ENCODE measurements at regions not wholly inside any gene's neighbourhood (a gene's known extent, or its start where the extent isn't known, plus 50 kb on each side); places are given as distances from the start of the nearest gene placed in this dataset.
"Not testable (repeated sequence)": the region's sequence is repeated elsewhere in the genome, so short reads cannot be mapped to it uniquely, and the experiment has no call there.

GRCh38 chr20:6295127-6295866 is 172.5 kb upstream of the FERMT1 start:
- DNase-seq = no peak

GRCh38 chr20:6287471-6287870 is 164.6 kb upstream of the FERMT1 start:
- DNase-seq = no peak

GRCh38 chr20:6282642-6283041 is 159.8 kb upstream of the FERMT1 start:
- no peak for DNase-seq

DNA sequence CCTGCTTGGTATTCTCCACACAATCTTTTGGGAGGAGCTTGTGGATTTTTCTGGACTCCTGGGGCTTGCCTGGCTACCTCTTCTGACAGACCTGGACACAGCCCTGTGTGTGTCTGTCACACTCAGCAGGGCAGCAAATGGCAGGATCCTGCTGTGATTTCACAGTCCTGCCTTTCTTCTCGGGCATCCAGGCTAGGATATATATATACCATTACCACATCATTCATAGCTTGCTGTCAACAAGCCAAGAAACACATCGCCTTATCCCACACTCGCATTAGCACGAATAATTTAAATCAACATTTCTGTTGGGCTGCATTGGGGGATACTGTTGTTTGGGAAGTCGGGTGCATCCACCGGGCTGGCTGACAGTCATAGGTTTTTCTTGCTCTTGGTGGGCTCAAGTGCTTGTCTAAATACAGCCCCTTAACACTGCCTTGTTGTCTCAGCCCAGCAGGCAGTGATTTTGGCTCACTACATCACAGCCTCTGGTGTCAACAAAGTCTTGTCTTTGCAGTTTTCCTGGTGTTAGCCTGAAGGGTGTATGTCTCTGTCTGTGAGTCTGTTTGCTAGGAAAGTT is 154.9 kb upstream of the FERMT1 start:
- DNase-seq = no peak

GRCh38 chr20:6270404-6270803 is 147.6 kb upstream of the FERMT1 start:
- not testable (repeated sequence) for DNase-seq

DNA sequence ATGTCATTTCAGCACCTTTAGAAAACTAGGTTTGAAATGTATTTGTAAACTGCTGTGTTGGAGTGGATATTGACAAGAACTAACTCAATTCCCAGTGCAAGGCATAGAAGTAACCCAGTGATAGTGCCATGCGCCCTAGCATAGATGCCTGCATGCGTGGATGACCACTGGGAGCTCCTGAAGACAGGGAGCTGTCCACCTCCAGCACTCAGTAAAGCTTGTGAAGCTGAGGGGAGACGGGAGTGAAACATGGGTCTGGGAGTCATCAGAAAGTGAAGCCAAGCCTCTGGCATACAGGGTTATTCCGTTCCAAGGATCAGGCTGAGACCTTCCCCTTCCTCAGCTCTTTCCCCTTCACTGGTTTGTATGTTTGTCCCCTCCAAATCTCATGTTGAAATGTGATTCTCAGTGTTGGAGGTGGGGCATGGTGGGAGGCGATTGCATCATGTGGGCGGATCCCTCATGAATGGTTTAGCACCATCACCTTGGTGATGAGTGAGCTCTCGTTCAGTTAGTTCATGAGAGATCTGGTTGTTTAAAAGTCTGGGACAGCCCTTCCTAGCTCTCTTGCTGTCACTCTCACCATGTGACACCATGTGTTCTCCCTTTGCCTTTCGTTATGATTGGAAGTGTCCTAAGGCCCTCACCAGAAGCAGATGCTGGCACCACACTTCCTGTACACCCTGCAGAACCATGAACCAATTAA is 146.5 kb upstream of the FERMT1 start:
- DNase-seq = no peak

GRCh38 chr20:6265204-6265904 is 142.5 kb upstream of the FERMT1 start:
- no peak for DNase-seq

GRCh38 chr20:6253396-6253795 is 130.6 kb upstream of the FERMT1 start:
- DNase-seq = no peak

DNA sequence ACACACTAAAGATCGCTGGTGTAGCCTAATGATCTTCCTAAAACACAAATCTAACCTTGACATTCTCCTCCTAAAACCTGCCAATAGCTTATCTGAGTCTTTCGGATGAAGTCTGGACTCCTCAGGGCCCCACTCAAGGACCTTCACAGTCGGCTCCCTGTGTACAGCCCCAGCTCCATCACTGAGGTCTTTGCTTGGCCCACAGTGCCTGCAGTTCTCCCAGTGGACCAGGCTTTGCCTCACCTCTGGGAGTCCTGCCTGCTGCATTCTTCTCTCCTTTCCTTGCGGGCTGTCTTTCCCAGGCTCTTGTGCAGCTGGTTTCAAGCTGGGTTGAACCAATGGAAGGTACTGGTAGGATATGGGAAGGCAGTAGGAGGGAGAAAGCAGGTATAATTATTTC is 122.6 kb upstream of the FERMT1 start:
- no peak for DNase-seq

GRCh38 chr20:6241591-6241990 is 118.8 kb upstream of the FERMT1 start:
- no peak for DNase-seq

- no peak for DNase-seq
Measured at GRCh38 chr20:6240059-6240458, 117.2 kb upstream of the FERMT1 start.

DNA sequence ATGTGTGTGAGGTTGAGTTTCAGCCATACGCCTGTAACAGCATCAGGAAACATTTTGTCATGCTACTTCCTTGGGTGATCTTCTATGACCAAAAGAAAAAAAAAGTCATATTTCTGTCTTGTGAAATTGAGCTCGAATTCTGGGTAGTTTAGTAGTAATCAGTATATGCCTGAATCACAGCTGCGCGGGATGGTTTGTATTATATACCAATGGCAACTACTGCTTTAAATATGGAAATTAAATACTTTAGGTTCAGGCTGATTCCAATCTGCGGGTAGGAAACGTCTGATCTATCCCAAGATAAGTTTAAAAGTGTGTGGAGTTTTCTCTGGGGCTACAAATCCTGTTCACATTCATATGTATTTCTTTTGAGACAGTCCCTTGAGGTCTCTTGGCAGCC is 115.6 kb upstream of the FERMT1 start:
- DNase-seq = no peak

GRCh38 chr20:6235510-6235909 is 112.7 kb upstream of the FERMT1 start:
- DNase-seq = no peak

DNA sequence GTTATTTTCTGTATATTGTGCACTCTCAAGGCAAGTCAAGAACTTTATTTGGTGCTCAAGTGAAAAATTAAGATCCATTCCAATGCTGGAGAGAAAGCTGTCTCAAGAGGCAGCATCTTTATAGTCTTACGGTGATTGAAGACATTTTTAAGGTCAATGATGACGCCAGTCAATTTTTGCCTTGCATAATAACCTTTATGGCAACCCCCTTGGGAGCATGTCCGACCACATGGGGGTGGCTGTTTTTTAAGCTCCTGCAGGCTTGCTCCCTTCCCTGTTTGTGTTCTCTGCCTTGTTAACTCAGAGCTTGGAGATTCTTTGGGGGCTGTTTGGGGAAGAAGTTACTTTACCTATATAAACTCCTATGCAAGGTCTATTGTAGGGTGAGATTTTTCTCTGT is 109.6 kb upstream of the FERMT1 start:
- DNase-seq = no peak

- no peak for DNase-seq
Measured at GRCh38 chr20:6231556-6231955, 108.7 kb upstream of the FERMT1 start.

GRCh38 chr20:6228302-6228843 is 105.5 kb upstream of the FERMT1 start:
- no peak for DNase-seq

GRCh38 chr20:6213311-6213710 is 90.5 kb upstream of the FERMT1 start:
- no peak for DNase-seq

GRCh38 chr20:6212903-6213302 is 90.1 kb upstream of the FERMT1 start:
- no peak for DNase-seq

DNA sequence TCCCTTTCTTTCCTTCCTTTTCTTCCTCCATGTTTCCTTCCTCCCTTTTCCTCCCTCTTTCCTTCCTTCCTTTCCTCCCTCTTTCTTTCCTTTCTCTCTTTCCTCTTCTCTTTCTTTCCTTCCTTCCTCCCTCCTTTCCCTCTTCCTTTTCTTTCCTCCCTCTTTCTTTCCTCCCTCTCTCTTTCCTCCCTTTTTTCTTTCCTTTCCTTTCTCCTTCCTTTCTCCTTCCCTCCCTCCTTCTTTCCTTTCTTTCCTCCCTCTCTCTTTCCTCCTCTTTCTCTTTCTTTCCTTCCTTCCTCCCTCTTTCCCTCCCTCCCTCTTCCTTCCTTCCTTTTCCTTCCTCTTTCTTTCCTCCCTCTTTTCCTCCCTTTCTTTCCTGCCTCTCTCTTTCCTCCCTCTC is 86.3 kb upstream of the FERMT1 start:
- no peak for DNase-seq

- no peak for DNase-seq
Measured at GRCh38 chr20:6200092-6200491, 77.3 kb upstream of the FERMT1 start.

DNA sequence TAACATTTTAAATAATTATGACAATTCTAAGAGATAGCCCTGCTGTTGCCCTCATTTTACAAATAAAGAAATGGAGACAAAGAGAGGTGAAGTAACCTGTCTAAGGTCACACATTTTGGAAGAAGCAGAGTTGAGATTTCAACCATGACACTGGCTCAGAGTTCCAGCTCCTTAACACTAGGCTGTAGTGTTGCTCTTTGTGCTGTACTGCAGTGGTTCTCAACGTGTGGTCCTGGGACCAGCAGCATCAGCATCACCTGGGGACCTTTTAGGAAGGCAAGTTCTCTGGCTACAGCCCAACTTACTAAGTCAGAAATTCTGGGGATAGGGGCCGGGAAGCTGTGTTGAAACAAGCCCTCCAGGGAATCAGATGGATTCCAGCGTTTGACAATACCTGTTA is 62.4 kb upstream of the FERMT1 start:
- DNase-seq = no peak

- no peak for DNase-seq
Measured at GRCh38 chr20:6184086-6184485, 61.3 kb upstream of the FERMT1 start.

- no peak for DNase-seq
Measured at GRCh38 chr20:6180531-6180930, 57.7 kb upstream of the FERMT1 start.
